ENCODE measurements at regions not wholly inside any gene's neighbourhood (a gene's known extent, or its start where the extent isn't known, plus 50 kb on each side); places are given as distances from the start of the nearest gene placed in this dataset.

- 79 to 81% methylated on average over 24 to 31 of the region's 32 CpGs for WGBS, 2 donors
- DNase-seq (ENCODE audit: low spot score in 2 of 2), result peak in 1 of 2 donors; percentile 82
- TF ChIP-seq CTCF (IDR thresholded peaks at IDR 0.05), result no peak
- no peak for TF ChIP-seq POLR2A (IDR thresholded peaks at IDR 0.05)
- H3K4me3 ChIP-seq (ENCODE audit: low read depth, poor library complexity, severe bottlenecking), result no peak overlapping the region
- intact Hi-C loops (cut with DNase I; ENCODE audit: low total_unique reads), result loop anchor here (10.0 kb wide), 2 partner anchors 73 to 147 kb away; no protein-coding TSS in a partner anchor
Measured at GRCh38 chr22:23387827-23388516, 192.1 kb downstream of the IGLL1 start.

- peak in 1 of 2 donors; percentile 78 for DNase-seq (ENCODE audit: low spot score in 2 of 2)
- intact Hi-C loops (cut with DNase I; ENCODE audit: low total_unique reads), result loop anchor here (10.0 kb wide), 2 partner anchors 72 to 148 kb away; no protein-coding TSS in a partner anchor
- no peak overlapping the region for H3K4me3 ChIP-seq (ENCODE audit: low read depth, poor library complexity, severe bottlenecking)
- TF ChIP-seq CTCF (IDR thresholded peaks at IDR 0.05) (no peak), POLR2A (IDR thresholded peaks at IDR 0.05) (no peak)
- WGBS, 2 donors, result 88 to 89% methylated on average over 8 to 11 of the region's 12 CpGs
Measured at GRCh38 chr22:23386822-23387580, 193.1 kb downstream of the IGLL1 start.

DNA sequence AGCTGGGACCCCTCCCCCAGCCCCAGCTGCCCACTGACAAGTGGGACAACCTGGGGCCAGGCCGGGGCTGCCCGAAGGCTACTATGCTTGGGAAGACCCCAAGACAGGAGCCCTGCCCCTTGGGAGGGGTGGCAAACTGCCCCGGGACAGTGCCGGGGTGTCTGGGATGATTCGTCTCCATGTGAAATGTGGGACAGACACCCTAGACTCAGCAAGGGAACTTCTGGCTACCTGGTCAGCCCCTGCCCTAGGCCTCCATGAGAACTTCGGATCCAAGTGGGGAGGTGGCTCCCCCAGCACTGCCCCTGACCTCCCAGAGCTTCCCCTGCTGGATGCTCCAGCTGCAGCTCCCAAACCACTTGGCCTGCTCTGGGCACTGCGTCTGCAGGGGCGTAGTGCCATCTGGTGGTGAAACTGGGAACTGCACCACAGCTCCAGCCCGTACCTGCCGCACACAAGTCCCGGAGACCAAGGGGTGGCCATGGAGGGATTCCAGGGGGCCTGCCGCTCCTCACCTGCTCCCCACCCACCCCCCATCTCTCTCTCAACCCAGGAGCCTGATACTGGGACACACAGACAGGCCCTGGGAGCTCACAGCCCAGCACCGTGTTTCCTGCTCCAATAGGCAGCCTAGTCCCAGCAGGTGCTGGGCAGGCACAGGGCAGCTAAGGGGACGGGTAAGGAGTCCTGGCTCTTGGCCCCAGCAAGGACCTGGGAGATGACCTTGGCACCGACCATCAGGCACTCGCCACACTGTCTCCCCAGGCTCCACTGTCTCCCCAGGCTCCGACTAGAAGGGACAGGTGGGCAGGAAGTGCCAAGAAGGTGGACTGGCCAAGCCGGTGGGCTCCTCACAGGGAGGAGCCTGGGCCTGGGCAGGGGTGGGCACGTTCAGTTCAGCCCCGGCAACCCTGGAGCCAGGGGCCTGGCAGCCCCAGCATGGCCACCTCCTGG is 194.1 kb downstream of the IGLL1 start:
- no peak overlapping the region for H3K4me3 ChIP-seq (ENCODE audit: low read depth, poor library complexity, severe bottlenecking)
- peak; percentile 78 to 97 for DNase-seq (ENCODE audit: low spot score in 2 of 2)
- TF ChIP-seq POLR2A (IDR thresholded peaks at IDR 0.05), result no peak
- TF ChIP-seq CTCF (IDR thresholded peaks at IDR 0.05), result peak in 1 of 3 donors; percentile 88
- intact Hi-C loops (cut with DNase I; ENCODE audit: low total_unique reads), result loop anchor here (10.0 kb wide), 2 partner anchors 71 to 149 kb away; no protein-coding TSS in a partner anchor
- WGBS, 2 donors, result 18 to 29% methylated on average over 14 to 17 of the region's 20 CpGs

DNA sequence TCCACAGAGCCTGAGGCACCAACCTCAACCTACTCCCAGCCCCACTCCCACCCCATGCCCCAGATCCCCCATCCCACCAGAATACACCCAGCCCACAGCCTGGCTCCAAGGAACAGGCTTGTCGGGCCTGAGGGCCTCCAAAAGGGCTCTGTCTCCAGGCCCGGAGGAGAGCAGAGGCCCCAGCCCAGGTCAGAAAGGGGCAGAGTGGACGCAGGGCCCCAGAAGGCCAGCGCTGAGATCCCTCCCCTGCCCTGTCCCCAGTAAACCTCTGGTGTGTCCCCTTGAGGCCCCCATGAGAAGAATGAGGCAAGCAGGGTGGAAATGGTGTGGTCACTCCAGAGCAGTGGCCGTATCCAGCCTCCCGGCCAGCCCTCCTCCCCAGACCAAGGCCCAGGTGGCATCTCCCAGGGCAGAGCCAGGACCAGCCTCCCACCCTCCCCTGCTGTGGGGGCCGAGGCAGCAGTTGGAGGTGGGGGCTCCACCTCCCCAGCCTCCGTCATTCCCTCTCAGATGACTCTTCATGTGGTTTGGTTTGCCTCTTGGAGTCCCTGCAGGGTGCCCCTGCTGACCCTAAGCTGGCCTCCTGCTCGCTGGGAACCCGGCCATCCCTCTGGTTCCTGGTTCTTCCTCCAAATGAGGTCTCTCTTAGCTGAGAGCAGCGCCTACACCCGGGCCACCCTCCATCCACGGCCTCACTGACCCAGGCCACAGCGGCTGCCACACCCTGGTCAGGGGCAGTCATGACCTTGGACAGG is 195.0 kb downstream of the IGLL1 start:
- TF ChIP-seq CTCF (IDR thresholded peaks at IDR 0.05), result no peak
- TF ChIP-seq POLR2A (IDR thresholded peaks at IDR 0.05), result no peak
- no peak overlapping the region for H3K4me3 ChIP-seq (ENCODE audit: low read depth, poor library complexity, severe bottlenecking)
- WGBS, 2 donors, result 74 to 75% methylated on average over 7 to 14 of the region's 14 CpGs
- DNase-seq (ENCODE audit: low spot score in 2 of 2), result no peak
- intact Hi-C loops (cut with DNase I; ENCODE audit: low total_unique reads), result loop anchor here (5.0 to 10.0 kb wide), 3 partner anchors 70 to 208 kb away; no protein-coding TSS in a partner anchor

GRCh38 chr22:23384431-23384830 is 195.7 kb downstream of the IGLL1 start:
- intact Hi-C loops (cut with DNase I; ENCODE audit: low total_unique reads), result loop anchor here (5.0 to 10.0 kb wide), 3 partner anchors 70 to 207 kb away; no protein-coding TSS in a partner anchor
- WGBS, 2 donors, result 57% methylated on average over 4 to 8 of the region's 10 CpGs
- TF ChIP-seq POLR2A (IDR thresholded peaks at IDR 0.05), result no peak
- TF ChIP-seq CTCF (IDR thresholded peaks at IDR 0.05), result no peak
- no peak for DNase-seq (ENCODE audit: low spot score in 2 of 2)
- no peak overlapping the region for H3K4me3 ChIP-seq (ENCODE audit: low read depth, poor library complexity, severe bottlenecking)

All from lower leg skin (tissue), 4 donors.